Fibroblast of skin of back (primary cell): ENCODE measurements at regions not wholly inside any gene's neighbourhood (a gene's known extent, or its start where the extent isn't known, plus 50 kb on each side); places are given as distances from the start of the nearest gene placed in this dataset.
"Not testable (repeated sequence)": the region's sequence is repeated elsewhere in the genome, so short reads cannot be mapped to it uniquely, and the experiment has no call there.

Source experiments
- DNase-seq: peaks from one replicate; pipeline ENCODE4 v3.0.0-alpha.2; 2013

- no peak for DNase-seq
Measured at GRCh38 chr15:91625506-91625905, 228.0 kb upstream of the SLCO3A1 start.

DNA sequence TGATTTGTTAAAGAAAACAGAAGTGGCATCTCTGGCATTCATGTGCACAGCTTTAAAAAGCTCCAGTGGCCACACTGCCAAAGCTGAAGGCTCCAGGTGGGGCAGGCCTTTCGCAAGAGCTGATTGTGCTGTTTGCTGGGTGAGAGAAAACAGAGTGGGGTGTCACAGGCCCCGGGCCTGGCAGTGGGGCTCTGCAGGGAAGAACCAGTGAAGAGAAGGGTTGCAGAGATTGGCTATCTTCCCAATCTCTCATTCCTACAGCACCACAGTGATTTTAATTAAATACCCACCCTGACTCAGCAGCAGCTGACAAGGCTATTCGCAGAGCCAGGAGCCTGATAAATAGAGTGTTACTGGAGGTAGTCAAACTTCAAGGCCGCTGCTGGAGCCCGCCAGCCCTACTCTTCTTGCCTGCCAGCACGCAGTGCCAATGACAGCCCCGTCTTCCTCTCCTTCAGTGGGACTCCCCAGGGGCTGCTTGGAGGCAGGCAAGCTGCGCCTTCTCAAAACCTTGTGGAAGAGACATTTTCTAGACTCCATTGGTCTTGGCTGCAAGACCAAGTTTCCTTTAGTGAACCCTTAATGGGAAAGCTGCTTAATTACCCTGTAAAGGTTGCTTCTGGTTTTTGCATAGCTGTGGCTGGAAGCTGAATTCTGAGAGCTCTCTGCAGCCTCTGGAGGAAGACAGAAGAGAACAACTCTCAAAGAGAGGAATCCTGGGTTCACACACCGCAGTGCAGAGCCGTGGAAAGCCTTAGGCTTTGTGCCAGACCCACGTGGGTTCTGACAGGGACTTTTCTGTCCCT is 225.8 kb upstream of the SLCO3A1 start:
- DNase-seq = no peak

DNA sequence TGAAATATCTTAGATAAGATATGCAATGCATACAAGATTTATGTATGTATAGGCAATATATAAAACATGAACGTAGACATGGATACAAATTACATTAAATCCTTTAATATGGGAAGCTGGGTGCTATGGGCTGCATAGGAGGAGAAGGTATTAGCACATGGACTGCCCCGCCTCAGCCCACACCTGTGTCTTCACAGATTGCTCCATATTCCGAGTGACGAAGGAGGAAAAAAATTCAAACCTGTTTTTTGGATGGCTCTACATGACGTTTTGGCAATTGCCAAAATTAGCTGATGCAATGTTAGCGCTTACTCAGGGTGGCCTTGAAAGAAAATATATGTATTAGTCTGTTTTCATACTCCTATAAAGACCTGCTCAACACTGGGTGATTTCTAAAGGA is 223.4 kb upstream of the SLCO3A1 start:
- no peak for DNase-seq

DNA sequence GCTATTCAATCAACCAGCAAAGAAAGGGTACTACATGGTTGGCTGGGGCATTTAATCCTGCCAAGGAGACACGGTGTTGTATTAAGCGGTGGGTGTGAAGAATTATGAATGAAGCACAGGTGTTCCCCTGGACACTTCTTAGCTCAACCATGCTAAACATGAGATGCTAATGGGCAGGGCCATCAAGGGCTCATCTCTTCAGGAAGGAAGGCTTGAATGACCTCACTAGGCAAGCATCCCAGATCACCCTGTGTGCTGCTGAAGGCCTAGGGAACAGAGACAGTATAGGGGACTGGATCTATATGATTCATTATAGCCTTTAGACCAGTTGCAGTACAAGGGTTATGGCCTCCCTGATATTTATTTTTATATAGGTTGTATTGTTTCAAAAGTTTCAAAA is 221.3 kb upstream of the SLCO3A1 start:
- no peak for DNase-seq

- DNase-seq = no peak
Measured at GRCh38 chr15:91632981-91633380, 220.5 kb upstream of the SLCO3A1 start.

DNA sequence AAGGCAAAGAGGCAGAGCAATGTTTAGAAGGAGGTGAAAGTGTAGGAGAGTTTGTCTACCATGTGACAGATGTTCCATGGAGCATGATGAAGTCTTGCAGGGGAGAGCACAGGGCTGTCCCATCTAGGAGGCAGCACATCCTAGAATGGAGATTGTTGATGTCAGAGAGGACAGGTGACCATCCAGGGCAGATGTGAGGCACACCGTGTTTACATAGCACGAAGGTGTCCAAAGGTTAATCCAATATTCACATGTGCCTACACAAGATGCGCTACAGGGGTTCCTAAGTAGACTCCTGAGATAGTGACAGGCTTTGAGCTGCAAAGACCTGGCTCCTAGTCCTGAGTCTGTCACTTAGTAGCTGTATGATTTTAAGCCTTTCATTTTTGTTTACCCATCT is 219.3 kb upstream of the SLCO3A1 start:
- DNase-seq = no peak

- no peak for DNase-seq
Measured at GRCh38 chr15:91635080-91635479, 218.4 kb upstream of the SLCO3A1 start.

- no peak for DNase-seq
Measured at GRCh38 chr15:91635641-91636040, 217.9 kb upstream of the SLCO3A1 start.

- DNase-seq = no peak
Measured at GRCh38 chr15:91649016-91649415, 204.5 kb upstream of the SLCO3A1 start.

GRCh38 chr15:91649831-91650321 is 203.6 kb upstream of the SLCO3A1 start:
- no peak for DNase-seq

DNA sequence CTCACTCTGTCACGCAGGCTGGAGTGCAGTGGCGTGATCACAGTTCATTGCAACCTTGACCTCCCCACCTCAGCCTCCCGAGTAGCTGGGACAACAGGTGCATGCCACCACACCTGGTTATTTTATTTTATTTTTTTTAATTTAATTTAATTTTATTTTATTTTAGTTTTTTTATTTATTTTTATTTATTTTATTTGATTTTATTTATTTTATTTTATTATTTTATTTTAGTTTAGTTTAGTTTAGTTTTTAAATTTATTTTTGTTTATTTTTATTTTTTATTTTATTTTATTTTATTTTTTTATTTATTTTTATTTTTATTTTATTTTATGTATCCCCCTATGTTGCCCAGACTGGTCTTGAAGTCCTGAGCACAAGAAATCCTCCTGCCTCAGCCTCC is 202.3 kb upstream of the SLCO3A1 start:
- no peak for DNase-seq

- DNase-seq = no peak
Measured at GRCh38 chr15:91652610-91653207, 200.8 kb upstream of the SLCO3A1 start.

DNA sequence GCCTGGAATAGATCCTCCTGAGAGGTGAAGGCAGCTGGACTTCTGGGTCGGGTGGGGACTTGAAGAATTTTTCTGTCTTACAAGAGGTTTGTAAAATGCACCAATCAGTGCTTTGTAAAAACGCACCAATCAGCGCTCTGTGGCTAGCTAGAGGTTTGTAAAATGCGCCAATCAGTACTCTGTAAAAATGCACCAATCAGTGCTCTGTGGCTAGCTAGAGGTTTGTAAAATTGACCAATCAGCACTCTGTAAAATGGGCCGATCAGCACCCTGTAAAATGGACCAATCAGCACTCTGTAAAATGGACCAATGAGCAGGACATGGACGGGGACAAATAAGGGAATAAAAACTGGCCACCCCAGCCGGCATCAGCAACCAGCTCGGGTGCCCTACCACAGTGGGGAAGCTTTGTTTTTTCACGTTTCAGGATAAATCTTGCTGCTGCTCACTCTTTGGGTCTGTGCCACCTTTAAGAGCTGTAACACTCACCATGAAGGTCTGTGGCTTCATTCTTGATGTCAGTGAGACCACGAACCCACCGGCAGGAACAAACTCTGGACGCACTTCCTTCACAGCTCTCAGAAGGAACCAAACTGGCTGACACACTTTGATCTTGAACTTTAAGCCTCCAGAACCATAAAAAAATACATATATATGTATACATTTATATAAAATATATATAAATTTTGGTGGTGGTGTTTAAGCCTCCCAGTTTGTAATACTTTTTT is 197.8 kb upstream of the SLCO3A1 start:
- not testable (repeated sequence) for DNase-seq

DNA sequence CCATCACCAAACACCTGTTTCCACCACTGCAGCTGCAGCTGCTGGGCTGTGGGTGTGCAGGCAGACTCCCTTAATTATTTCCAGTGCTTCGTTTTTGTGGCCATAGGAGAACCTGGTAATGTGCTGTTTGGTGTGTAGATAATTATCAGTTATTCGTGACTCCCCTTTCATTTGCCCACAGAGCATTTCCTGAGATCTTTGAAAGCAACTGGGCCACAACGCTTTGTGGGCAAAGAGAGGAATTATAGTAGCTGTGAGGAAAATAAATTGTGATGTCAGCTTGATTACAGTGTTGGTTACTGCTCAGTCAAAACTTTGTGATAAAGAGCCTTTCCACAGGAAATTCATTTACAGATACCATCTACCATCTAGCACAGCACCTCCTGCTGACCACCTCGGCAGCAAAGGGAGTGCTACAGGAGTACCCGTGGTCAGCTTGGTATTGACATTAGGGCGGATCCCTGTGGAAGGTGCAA is 193.3 kb upstream of the SLCO3A1 start:
- DNase-seq = no peak

DNA sequence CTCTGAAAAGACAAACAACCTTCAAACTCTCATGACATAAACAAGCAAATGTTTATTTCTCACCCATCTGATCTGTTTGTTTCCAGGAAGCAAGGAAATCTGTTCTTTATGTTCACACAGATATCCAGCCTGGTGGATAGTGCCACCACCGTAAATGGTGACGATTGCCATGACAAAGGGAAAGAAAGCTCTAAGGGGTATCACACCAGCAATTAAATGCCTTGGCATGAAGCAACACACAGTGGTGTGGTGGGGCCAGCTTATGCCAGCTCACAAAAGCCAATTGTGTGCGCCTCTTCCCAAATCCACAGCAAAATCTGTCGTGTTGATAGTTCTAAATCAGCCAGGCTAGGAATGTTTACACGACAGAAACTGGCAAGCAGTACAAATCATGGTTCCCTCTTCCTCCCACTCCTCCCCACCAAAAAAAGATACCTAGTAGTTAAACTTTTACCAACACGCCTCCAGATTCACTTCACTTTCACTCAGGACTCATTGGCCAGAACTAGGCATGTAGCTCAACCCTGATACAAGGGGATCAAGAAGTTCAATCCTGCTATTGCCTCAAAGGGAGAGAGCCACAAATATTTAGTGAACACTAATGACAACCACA is 189.2 kb upstream of the SLCO3A1 start:
- no peak for DNase-seq

GRCh38 chr15:91665212-91665611 is 188.3 kb upstream of the SLCO3A1 start:
- no peak for DNase-seq

GRCh38 chr15:91668370-91668769 is 185.1 kb upstream of the SLCO3A1 start:
- no peak for DNase-seq

DNA sequence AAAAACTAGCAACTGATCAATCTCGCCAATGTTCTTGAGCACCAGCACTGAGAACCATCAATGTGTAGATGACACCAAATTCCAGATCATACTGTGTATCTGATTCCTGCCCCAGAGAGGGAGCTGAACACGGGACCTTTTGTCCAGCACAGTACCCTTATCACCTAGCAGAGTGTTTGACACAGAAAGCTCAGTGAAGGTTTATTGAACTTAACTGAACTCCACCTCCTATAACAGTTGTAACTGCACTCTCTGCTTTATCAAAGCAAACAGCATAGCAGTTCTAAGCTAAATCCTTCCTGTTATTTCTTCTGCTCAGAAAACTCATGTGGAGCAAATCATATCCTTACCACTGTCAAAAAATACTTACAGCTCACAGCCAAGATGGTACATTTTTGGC is 183.4 kb upstream of the SLCO3A1 start:
- no peak for DNase-seq

DNA sequence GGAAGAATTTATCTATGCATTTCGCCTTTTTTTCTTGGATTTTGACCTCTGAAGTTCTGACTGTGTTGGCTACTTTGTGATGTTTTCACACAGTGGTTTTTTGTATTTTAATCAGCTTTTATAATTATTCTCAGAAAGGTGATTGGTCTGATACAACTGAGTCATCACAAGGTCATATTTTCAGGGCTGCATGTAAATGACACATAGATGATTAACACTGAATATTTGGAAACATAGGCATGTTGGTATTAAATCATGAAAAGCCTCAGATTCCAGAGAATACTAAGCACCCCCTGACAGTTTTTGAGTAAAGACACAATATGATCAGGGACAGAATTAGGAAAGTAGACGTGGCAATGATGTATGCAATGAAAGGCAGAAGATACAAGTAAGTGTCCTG is 175.5 kb upstream of the SLCO3A1 start:
- DNase-seq = no peak

GRCh38 chr15:91679447-91679846 is 174.1 kb upstream of the SLCO3A1 start:
- no peak for DNase-seq

GRCh38 chr15:91685436-91685835 is 168.1 kb upstream of the SLCO3A1 start:
- no peak for DNase-seq

GRCh38 chr15:91688811-91689210 is 164.7 kb upstream of the SLCO3A1 start:
- no peak for DNase-seq

- DNase-seq = no peak
Measured at GRCh38 chr15:91689377-91689776, 164.1 kb upstream of the SLCO3A1 start.
